H1 (cell line): ENCODE measurements at regions not wholly inside any gene's neighbourhood (a gene's known extent, or its start where the extent isn't known, plus 50 kb on each side); places are given as distances from the start of the nearest gene placed in this dataset.

Experiments
- CTCF ChIP-seq, 3 experiments: IDR thresholded peaks; 1 replicate in 2 of 3; 2 replicates in 1 of 3; pipeline versions ENCODE4 v1.5.1 to v1.6.1; 2011; ENCODE audit warnings: low read length in 3 of 3, mild to moderate bottlenecking in 3 of 3, inconsistent platforms in 2 of 3, low read depth in 1 of 3, moderate library complexity in 1 of 3; ENCODE audit not compliant: insufficient read depth in 1 of 3; ENCODE audit errors: control extremely low read depth in 1 of 3
- RBBP5 ChIP-seq: IDR thresholded peaks from 2 replicates; pipeline ENCODE4 v1.7.1; 2012; ENCODE audit warnings: low read depth, mild to moderate bottlenecking, inconsistent platforms, low read length, moderate library complexity, borderline replicate concordance

- TF ChIP-seq CTCF (IDR thresholded peaks at IDR 0.05; ENCODE audit: control extremely low read depth in 1 of 3, insufficient read depth in 1 of 3, low read depth in 1 of 3, low read length in 3 of 3) (no peak), RBBP5 (no peak)
These were observed 603.2 kb downstream of the C12orf50 start for GRCh38 chr12:87425942-87426554.
